Astrocyte (in vitro differentiated cells and primary cell): ENCODE measurements at regions not wholly inside any gene's neighbourhood (a gene's known extent, or its start where the extent isn't known, plus 50 kb on each side); places are given as distances from the start of the nearest gene placed in this dataset.

Experiments
- EZH2 ChIP-seq: IDR thresholded peaks from 2 replicates; pipeline ENCODE4 v1.6.1; 2012; ENCODE audit warnings: mild to moderate bottlenecking, low read length, inconsistent platforms; ENCODE audit not compliant: insufficient read depth
- TF ChIP-seq, protein P1 (sequence below): IDR thresholded peaks from 2 replicates; pipeline ENCODE4 v1.5.1; 2011; ENCODE audit warnings: low read depth, mild to moderate bottlenecking, inconsistent platforms, low read length, moderate library complexity; ENCODE audit not compliant: insufficient read depth

DNA sequence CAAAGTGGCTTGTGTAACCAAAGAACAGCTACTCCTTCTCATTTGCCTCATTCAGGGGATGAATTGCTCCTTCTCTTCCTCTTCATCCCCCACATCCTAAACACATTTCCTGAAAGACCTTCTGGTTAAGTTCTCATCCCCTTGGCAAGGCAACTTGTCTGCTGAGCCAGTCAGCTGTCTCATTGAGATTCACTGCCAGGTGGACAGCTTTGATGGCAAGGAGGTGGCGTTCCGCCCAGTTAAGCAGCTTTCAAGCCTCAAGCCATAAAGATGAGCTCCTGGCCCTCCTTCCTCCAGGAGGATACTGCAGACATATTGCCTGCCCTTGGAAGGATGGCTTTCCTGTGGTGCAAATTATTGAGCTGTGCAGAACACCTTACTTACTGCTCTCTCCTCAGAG lies 448.6 kb upstream of the MPDZ start:
- TF ChIP-seq, protein P1, sequence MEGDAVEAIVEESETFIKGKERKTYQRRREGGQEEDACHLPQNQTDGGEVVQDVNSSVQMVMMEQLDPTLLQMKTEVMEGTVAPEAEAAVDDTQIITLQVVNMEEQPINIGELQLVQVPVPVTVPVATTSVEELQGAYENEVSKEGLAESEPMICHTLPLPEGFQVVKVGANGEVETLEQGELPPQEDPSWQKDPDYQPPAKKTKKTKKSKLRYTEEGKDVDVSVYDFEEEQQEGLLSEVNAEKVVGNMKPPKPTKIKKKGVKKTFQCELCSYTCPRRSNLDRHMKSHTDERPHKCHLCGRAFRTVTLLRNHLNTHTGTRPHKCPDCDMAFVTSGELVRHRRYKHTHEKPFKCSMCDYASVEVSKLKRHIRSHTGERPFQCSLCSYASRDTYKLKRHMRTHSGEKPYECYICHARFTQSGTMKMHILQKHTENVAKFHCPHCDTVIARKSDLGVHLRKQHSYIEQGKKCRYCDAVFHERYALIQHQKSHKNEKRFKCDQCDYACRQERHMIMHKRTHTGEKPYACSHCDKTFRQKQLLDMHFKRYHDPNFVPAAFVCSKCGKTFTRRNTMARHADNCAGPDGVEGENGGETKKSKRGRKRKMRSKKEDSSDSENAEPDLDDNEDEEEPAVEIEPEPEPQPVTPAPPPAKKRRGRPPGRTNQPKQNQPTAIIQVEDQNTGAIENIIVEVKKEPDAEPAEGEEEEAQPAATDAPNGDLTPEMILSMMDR: no peak
- TF ChIP-seq EZH2: no peak
